ENCODE measurements at regions not wholly inside any gene's neighbourhood (a gene's known extent, or its start where the extent isn't known, plus 50 kb on each side); places are given as distances from the start of the nearest gene placed in this dataset.

DNA sequence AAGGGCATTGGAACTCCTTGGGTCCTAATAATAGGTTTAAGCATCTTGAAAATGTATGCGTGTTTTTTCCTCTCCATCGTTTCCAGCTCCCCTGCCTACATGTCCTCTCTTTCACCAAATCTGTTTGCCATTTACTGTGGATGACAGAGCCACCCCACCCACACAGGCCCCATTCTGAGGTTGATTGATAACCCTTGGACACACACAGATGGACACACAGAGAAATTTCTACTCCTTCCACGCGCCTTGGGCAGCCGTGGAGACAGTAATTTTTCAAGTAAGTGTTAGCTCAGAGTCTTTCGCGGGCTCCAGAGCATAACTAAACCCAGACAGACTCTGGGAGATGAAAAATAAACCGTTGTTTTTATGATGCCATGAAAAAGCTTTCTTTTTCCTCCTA, 103.3 kb upstream of the NLRP1 start:
- Histone ChIP-seq H3K14ac (replicated peaks; ENCODE audit: low read depth, low read length) (no peak overlapping the region), H3K9ac (ENCODE audit: low read depth, low read length) (no peak overlapping the region), H2AK9ac (replicated peaks; ENCODE audit: low read depth, low read length, poor library complexity) (no peak overlapping the region), H4K8ac (ENCODE audit: low read depth in 2 of 2, low read length in 2 of 2) (no peak overlapping the region), H3K56ac (ENCODE audit: extremely low read depth, insufficient read depth, low read length) (no peak overlapping the region), H2BK15ac (ENCODE audit: low read depth, low read length) (no peak overlapping the region), H3K27ac (ENCODE audit: insufficient read depth, low read length) (no peak overlapping the region), H3K27me3 (ENCODE audit: control insufficient read depth, insufficient read depth, low read length) (no peaks in the 10 kb centered on the region), H3K4me3 (ENCODE audit: insufficient read depth, low read depth, low read length) (no peak overlapping the region), H4K91ac (ENCODE audit: insufficient read depth, low read depth, low read length) (no peak overlapping the region), H4K20me1 (ENCODE audit: insufficient read depth, low read length) (no peaks in the 10 kb centered on the region), H2AFZ (replicated peaks; ENCODE audit: low read length, poor library complexity) (no peak overlapping the region), H4K5ac (ENCODE audit: low read depth, low read length) (no peak overlapping the region), H3K23ac (ENCODE audit: low read depth, low read length) (no peak overlapping the region), H2BK5ac (ENCODE audit: low read depth, low read length, poor library complexity, severe bottlenecking) (no peak overlapping the region), H3K4me2 (ENCODE audit: low read depth, low read length) (no peak overlapping the region), H2BK20ac (ENCODE audit: low read depth, low read length) (no peak overlapping the region), H3K79me1 (ENCODE audit: low read depth in 1 of 2, low read length in 2 of 2) (no peaks in the 10 kb centered on the region), H2BK120ac (ENCODE audit: low read depth, low read length) (no peak overlapping the region), H3K4me1 (ENCODE audit: control insufficient read depth, insufficient read depth, low read length) (no peaks in the 10 kb centered on the region), H3K9me3 (ENCODE audit: control insufficient read depth, insufficient read depth, low read length) (no peaks in the 10 kb centered on the region), H2AK5ac (ENCODE audit: low read depth, low read length) (no peak overlapping the region), H3K18ac (ENCODE audit: low read depth, low read length) (no peak overlapping the region), H3K36me3 (ENCODE audit: control insufficient read depth, insufficient read depth, low read length) (no peaks in the 10 kb centered on the region), H3K9me1 (ENCODE audit: insufficient read depth, low read length) (no peaks in the 10 kb centered on the region), H3K4ac (ENCODE audit: low read depth, low read length) (no peak overlapping the region)
- TF ChIP-seq ELK1 (IDR thresholded peaks at IDR 0.05; ENCODE audit: borderline replicate concordance, low read depth, low read length) (no peak), POLR2A (IDR thresholded peaks at IDR 0.05; ENCODE audit: low read depth, low read length) (no peak)
- ChIA-PET CTCF (no interaction called here), POLR2A (ENCODE audit: unreplicated experiment) (no interaction called here)
- in situ Hi-C loops (cut with MboI; ENCODE audit: low sequenced_read_pairs) (no loop called here), intact Hi-C loops (cut with micrococcal nuclease) (no loop called here), dilution Hi-C loops (cut with HindIII; ENCODE audit: low sequenced_read_pairs, unreplicated experiment) (no loop called here)
- WGBS, 2 experiments (ENCODE audit: extremely low coverage in 2 of 2, insufficient read length in 1 of 2) = no CpG with 5 or more reads among the region's 8 CpGs
- DNase-seq (no peak), ATAC-seq (ENCODE audit: low read depth) (no peak)
- BruUV-seq (replicated peaks) = no TSS peak
